ENCODE measurements at regions not wholly inside any gene's neighbourhood (a gene's known extent, or its start where the extent isn't known, plus 50 kb on each side); places are given as distances from the start of the nearest gene placed in this dataset.
"Not testable (repeated sequence)": the region's sequence is repeated elsewhere in the genome, so short reads cannot be mapped to it uniquely, and the experiment has no call there.

GRCh38 chr7:66549466-66549865 lies 79.2 kb upstream of the KCTD7 start:
- Histone ChIP-seq H3K36me3 (no peaks in the 10 kb centered on the region), H3K4me3 (no peak overlapping the region), H3K27ac (no peak overlapping the region), H3K4me1 (replicated peaks) (no peaks in the 10 kb centered on the region), H3K9me3 (no peaks in the 10 kb centered on the region), H3K27me3 (replicated peaks; ENCODE audit: insufficient read depth) (no peaks in the 10 kb centered on the region)
- TF ChIP-seq POLR2A (IDR thresholded peaks at IDR 0.05) (no peak), CTCF (IDR thresholded peaks at IDR 0.05) (no peak), POLR2AphosphoS5 (IDR thresholded peaks at IDR 0.05) (no peak)
- intact Hi-C loops (cut with DNase I): no loop called here
- no peak for DNase-seq (ENCODE audit: low spot score)
- WGBS: 97% methylated on average over 6 of the region's 6 CpGs

- no peak for TF ChIP-seq POLR2A (IDR thresholded peaks at IDR 0.05)
- TF ChIP-seq POLR2AphosphoS5 (IDR thresholded peaks at IDR 0.05): no peak
- TF ChIP-seq CTCF (IDR thresholded peaks at IDR 0.05): no peak
- WGBS: 97% methylated on average over 9 of the region's 9 CpGs
- Histone ChIP-seq H3K27me3 (replicated peaks; ENCODE audit: insufficient read depth) (no peaks in the 10 kb centered on the region), H3K4me1 (replicated peaks) (no peaks in the 10 kb centered on the region), H3K36me3 (no peaks in the 10 kb centered on the region), H3K27ac (no peak overlapping the region), H3K4me3 (no peak overlapping the region), H3K9me3 (no peaks in the 10 kb centered on the region)
- no peak for DNase-seq (ENCODE audit: low spot score)
- intact Hi-C loops (cut with DNase I): loop anchor here (10.0 kb wide), 2 partner anchors 102 to 442 kb away; partner anchors contain the start of genes SBDS and TYW1
These were observed 75.7 kb upstream of the KCTD7 start for GRCh38 chr7:66553001-66553400.

GRCh38 chr7:66553675-66554074 lies 75.0 kb upstream of the KCTD7 start:
- H3K9me3 ChIP-seq; H3K27ac ChIP-seq; H3K36me3 ChIP-seq; H3K27me3 ChIP-seq (replicated peaks; ENCODE audit: insufficient read depth); H3K4me3 ChIP-seq; DNase-seq (ENCODE audit: low spot score); H3K4me1 ChIP-seq (replicated peaks): not testable (repeated sequence)
- intact Hi-C loops (cut with DNase I): loop anchor here (10.0 kb wide), 2 partner anchors 101 to 441 kb away; partner anchors contain the start of genes SBDS and TYW1
- 58% methylated on average over 2 of the region's 2 CpGs for WGBS

GRCh38 chr7:66554291-66554690 lies 74.4 kb upstream of the KCTD7 start:
- H3K27me3 ChIP-seq (replicated peaks; ENCODE audit: insufficient read depth); H3K4me3 ChIP-seq; H3K4me1 ChIP-seq (replicated peaks); DNase-seq (ENCODE audit: low spot score); H3K27ac ChIP-seq; H3K36me3 ChIP-seq; H3K9me3 ChIP-seq: not testable (repeated sequence)
- 86% methylated on average over 8 of the region's 8 CpGs for WGBS
- intact Hi-C loops (cut with DNase I): loop anchor here (10.0 kb wide), 2 partner anchors 101 to 441 kb away; partner anchors contain the start of genes SBDS and TYW1

- H3K27me3 ChIP-seq (replicated peaks; ENCODE audit: insufficient read depth): not testable (repeated sequence)
These were observed 73.7 kb upstream of the KCTD7 start for GRCh38 chr7:66554842-66555430.

GRCh38 chr7:66556177-66556548 lies 72.5 kb upstream of the KCTD7 start:
- Histone ChIP-seq H3K4me3 (no peak overlapping the region), H3K27ac (no peak overlapping the region), H3K27me3 (replicated peaks; ENCODE audit: insufficient read depth) (no peaks in the 10 kb centered on the region), H3K36me3 (no peaks in the 10 kb centered on the region), H3K4me1 (replicated peaks) (no peaks in the 10 kb centered on the region), H3K9me3 (no peaks in the 10 kb centered on the region)
- intact Hi-C loops (cut with DNase I): loop anchor here (10.0 kb wide), 2 partner anchors 99 to 439 kb away; partner anchors contain the start of genes SBDS and TYW1
- WGBS: 94% methylated on average over 22 of the region's 41 CpGs
- DNase-seq (ENCODE audit: low spot score): no peak
- TF ChIP-seq POLR2A (IDR thresholded peaks at IDR 0.05): no peak
- no peak for TF ChIP-seq POLR2AphosphoS5 (IDR thresholded peaks at IDR 0.05)
- TF ChIP-seq CTCF (IDR thresholded peaks at IDR 0.05): no peak

More at GRCh38 chr7:66554842-66555430, 73.7 kb upstream of the KCTD7 start:
- H3K9me3 ChIP-seq; H3K4me3 ChIP-seq; DNase-seq (ENCODE audit: low spot score); H3K36me3 ChIP-seq; H3K27ac ChIP-seq; H3K4me1 ChIP-seq (replicated peaks): not testable (repeated sequence)
- intact Hi-C loops (cut with DNase I): loop anchor here (10.0 kb wide), 2 partner anchors 100 to 440 kb away; partner anchors contain the start of genes SBDS and TYW1
- WGBS: 86% methylated on average over 8 of the region's 8 CpGs
